IPS-18c (cell line): ENCODE measurements at regions not wholly inside any gene's neighbourhood (a gene's known extent, or its start where the extent isn't known, plus 50 kb on each side); places are given as distances from the start of the nearest gene placed in this dataset.
"Not testable (repeated sequence)": the region's sequence is repeated elsewhere in the genome, so short reads cannot be mapped to it uniquely, and the experiment has no call there.

Experiments
- H3K4me3 ChIP-seq: 2 replicates; pipeline ENCODE4 v1.7.0; 2013; ENCODE audit warnings: low read depth, mild to moderate bottlenecking, low read length, moderate library complexity; ENCODE audit not compliant: insufficient read depth
- H3K9me3 ChIP-seq: one replicate; pipeline ENCODE4 v1.6.1; 2013; ENCODE audit warnings: mild to moderate bottlenecking, low read length, moderate library complexity; ENCODE audit not compliant: control insufficient read depth, insufficient read depth

DNA sequence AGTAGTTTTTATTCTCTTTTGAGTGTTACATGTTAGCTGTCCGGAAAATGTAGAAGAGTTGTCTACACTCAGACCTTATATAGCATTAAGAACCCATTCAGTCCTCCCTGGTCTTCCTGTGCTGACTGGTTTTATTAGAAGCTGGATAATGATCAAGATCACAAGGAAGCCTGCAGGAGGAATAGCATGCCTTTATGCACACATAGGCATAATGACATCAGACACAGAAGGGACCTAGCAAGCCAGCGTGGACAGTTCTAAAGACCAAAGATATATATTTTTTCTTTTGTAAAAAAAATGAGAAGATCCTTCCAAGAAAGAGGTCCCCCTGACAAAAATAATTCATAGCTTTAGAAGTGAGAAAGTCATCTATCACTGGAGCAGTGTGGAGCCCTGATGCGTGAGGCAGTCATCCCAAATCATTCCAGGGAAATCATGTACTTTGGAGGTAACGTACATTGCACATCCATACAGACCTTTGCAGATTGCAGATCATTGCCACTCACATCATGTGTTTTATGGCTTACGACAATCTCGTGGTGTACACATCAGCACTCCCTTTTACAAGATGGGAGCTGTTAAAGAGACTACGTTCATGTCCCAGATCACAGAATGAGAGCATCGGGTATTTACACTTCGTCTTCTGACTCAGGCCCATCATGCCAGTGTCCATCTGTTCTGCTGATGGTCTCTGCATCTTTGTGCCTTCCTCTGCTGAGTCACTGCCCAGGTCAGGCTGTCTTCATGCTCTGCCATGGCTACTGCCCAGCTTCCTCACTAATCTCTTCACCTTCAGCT lies 334.0 kb downstream of the SOCS6 start:
- no peaks in the 10 kb centered on the region for H3K9me3 ChIP-seq
- no peak overlapping the region for H3K4me3 ChIP-seq

DNA sequence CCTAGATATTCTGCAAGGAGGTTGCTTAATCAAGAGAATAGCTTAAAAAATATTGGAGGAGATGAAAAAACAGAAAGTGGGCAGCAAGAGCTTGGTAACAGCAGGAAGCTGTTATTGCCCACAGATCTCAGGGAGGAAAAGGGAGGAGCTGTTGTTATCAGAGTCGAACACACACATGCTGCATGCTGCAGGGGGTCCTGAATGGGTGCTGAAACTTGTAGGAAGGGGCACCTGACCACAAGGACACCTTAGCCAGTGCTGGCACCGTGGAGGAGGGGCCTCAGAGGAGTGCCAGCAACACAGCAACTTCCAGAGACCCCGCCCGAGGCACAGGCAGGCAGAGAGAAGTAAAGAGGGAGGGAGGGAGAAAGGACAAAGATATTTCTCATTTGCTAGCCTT lies 332.9 kb downstream of the SOCS6 start:
- H3K9me3 ChIP-seq = no peaks in the 10 kb centered on the region
- no peak overlapping the region for H3K4me3 ChIP-seq

DNA sequence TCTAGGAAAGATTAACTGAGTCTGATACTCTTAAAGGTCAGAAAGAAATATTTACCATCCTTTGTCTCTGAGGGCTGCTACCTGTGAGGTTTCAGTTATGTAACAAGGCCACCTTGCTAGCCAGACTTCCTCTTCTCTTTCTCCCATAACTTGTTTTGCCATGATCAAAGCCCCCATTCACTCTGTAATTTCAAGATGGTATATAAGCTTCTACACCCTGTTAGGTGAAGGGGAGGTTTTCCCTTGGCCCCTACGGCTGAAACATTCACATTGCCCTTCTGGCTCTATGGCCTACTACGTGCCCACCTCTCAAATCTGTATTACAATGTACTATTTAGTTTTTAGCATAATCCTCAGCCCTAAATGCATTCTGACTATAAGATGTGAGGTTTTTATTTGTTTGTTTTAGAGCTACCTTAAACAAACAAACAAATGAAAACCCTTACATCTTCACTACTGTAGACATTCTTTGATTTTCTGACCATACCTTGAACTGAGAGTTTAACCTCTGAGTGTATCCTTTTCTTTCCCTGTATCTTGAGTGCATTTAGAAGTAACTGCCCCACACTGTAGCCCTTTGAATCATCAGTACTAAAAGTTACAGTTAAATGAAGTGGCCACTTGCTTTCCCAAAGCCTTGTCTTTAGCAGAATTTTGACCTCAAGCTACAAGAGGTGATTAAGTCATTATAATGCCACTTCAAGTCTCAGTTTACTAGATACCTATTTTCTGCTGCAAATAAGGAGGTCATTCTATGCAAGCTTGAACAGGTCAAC lies 332.2 kb downstream of the SOCS6 start:
- no peak overlapping the region for H3K4me3 ChIP-seq
- H3K9me3 ChIP-seq = no peaks in the 10 kb centered on the region

DNA sequence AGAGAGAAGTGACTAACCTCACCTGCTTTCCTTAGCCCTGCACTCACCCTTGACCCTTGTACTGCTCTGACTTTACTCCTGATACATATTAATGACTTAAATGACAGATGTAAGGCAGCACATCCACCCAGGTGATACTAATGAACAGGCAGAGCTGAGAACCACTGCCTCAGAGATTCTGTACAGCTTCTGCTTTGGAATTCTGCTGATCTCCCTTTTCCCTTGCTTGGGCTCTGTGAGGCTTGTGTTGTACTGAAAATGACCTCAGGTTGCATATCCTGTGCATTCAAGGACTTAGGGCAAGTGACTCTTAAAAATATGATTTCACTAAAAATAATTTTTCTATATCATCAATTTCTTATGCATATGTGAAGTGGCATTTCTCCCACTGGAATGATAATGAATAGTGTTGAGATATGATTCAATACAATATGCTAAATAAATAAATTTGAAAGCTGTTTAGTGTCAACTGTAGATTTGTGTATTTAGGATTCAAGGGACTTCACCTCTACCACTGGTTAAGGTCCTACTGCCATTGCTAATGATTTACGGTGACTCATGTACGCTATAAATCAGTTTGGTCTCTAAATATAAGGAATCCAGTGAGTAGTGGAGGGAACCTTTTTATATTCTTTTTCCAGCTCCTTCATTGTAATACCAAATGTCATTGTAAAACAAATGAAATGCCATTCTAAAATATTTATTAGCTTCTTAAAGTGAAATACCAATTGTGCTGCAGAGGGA lies 328.3 kb downstream of the SOCS6 start:
- no peaks in the 10 kb centered on the region for H3K9me3 ChIP-seq
- H3K4me3 ChIP-seq = no peak overlapping the region

DNA sequence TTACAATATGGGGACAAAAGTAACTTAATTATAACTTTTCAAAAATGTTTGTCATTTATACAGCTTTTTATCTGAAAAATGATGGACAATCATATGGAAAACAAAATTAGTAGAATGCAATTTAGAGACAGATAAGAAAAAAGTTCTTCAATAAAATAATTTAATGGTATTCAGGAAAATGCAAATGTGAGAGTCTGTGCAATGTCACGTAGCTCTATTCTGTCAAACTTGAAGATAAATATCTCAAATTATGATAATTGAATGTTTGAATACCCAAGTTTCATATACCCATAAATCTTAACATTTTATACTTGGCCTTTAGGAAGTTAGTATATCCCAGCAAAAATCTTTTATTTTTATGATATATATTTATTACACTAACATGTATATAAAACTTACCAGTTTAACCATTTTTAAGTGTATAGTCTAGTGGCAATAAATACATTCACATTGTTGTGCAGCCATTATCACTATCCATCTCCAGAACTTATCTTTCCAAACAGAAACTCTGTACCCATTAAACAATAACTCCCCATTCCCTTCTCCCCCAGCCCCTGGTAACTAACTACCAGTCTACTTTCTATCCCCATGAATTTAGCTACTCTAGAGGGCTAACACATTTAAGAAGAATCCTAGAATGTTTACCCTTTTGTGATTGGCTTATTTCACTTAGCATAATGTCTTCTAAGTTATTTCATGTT lies 311.5 kb downstream of the SOCS6 start:
- Histone ChIP-seq H3K4me3 (no peak overlapping the region), H3K9me3 (no peaks in the 10 kb centered on the region)

DNA sequence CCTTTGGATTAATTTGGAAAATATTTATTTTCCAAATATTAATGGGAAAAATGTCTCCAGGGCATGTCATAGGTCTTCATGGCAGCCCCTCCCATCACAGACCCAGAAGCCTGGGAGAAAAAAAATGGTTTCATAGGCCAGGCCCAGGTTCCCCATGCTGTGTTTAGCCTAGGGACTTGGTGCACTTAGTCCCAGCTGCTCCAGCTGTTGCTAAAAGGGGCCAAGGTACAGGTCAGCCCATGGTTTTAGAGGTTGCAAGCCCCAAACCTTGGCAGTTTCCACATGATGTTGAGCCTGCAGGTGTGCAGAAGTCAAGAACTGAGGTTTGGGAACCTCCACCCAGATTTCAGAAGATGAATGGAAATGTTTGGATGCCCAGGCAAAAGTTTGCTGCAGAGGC lies 309.6 kb downstream of the SOCS6 start:
- no peak overlapping the region for H3K4me3 ChIP-seq
- no peaks in the 10 kb centered on the region for H3K9me3 ChIP-seq

DNA sequence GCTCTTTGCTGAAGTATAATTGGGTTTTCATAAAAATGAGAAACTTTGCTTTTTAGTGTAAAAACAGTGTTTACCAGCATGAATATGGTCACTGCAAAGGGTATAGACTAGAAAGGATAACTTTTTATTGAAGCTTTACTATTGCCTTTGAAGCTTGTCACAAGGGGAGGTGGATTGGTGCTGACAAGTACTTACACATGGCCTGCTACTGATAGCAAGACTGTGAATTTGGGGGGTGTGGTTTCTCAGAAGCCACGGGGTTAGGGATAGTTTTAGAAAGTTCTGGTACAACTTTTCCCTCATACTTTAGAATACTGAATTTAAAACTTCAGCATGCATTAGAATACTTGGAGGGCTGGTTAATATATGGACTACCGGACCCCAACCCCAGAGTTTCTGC lies 294.1 kb downstream of the SOCS6 start:
- Histone ChIP-seq H3K4me3 (no peak overlapping the region), H3K9me3 (no peaks in the 10 kb centered on the region)

DNA sequence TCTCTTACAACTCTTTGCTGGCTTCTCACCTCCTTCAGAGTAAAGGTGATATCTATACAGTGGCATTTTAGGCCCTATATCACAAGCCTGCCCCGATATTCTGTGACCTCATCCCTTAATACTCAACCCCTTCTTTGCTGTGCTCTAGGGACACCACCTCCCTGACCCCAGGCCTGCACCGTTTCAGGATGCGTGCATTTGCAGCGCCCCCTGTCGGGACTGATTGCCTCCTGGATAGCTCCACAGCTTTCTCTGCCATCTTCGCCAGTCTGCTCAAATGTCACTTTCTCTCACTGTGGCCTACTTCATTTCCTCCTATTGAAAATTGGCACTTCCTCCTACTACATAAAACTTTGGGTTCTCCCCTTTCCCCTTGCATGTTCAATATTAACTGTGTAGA lies 289.6 kb downstream of the SOCS6 start:
- no peak overlapping the region for H3K4me3 ChIP-seq
- H3K9me3 ChIP-seq = no peaks in the 10 kb centered on the region

DNA sequence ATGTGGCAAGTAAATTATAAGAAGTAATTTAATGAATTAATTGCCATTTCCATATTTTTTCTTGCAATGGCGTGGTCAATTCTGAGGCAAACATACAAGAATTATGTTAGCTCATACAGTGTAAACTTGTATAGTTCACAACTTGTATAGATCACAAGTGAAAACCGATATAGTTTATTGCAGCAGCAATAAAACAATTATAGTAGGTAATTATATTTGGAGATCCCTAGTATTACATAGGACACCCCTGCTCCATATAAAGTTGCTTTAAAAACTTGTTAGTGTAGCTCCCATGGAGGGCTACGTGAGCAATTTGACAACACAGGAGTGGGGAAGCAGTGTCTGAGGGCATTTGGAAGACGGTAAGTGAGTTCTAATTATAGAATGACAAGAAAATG lies 288.2 kb downstream of the SOCS6 start:
- H3K4me3 ChIP-seq = no peak overlapping the region
- H3K9me3 ChIP-seq = no peaks in the 10 kb centered on the region

DNA sequence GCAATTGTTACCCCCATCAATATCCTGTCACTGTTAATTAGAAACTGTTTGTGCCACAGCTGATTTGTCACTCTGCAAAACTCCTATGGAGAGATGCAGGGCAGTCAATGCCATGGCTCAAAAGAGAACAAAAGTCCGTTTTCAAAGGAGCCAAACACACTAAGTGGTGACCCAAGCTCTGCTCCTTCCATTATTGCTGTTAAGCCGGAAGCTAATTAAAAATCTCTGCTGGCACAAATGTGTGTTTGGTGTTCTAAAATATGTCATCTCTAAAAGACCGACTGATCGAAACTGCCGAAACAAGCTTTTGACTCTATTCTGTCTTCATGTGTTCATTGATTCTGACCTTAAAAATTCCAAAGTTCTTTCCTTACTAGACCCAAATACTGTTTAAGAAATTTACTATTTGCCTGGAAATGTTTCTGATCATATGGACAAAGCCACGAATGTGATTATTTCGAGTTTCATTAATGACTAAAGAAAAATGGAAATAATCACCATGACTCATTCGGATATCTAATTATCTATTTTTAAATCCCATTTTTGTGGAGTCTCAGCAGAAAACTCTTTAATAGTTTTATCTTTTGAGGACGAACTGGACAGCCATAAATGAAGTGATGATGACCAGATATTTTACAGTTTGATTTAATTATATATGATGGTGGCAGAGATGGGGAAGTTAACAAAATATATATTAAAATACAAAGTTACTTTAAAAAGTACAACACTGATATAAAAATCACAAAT lies 287.6 kb downstream of the SOCS6 start:
- Histone ChIP-seq H3K9me3 (no peaks in the 10 kb centered on the region), H3K4me3 (no peak overlapping the region)

DNA sequence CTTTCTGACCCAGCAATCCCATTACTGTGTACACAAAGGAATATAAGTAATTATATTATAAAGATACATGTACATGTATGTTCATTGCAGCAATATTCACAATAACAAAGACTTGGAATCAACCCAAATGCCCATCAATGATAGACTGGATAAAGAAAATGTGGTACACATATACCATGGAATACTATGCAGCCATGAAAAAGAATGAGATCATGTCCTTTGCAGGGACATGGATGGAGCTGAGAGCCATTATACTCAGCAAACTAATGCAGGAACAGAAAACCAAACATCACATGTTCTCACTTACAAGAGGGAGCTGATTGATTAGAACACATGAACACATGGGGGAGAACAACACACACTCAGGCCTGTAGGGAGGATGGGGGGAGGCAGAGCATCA lies 286.1 kb downstream of the SOCS6 start:
- H3K9me3 ChIP-seq, H3K4me3 ChIP-seq: not testable (repeated sequence)

DNA sequence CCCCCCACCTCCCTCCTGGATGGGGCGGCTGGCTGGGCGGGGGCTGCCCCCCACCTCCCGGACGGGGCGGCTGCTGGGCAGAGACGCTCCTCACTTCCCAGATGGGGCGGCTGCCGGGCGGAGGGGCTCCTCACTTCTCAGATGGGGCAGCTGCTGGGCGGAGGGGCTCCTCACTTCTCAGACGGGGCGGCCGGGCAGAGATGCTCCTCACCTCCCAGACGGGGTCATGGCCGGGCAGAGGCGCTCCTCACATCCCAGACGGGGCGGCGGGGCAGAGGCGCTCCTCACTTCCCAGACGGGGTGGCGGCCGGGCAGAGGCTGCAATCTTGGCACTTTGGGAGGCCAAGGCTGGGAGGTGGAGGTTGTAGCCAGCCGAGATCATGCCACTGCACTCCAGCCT lies 280.8 kb downstream of the SOCS6 start:
- H3K9me3 ChIP-seq, H3K4me3 ChIP-seq: not testable (repeated sequence)

DNA sequence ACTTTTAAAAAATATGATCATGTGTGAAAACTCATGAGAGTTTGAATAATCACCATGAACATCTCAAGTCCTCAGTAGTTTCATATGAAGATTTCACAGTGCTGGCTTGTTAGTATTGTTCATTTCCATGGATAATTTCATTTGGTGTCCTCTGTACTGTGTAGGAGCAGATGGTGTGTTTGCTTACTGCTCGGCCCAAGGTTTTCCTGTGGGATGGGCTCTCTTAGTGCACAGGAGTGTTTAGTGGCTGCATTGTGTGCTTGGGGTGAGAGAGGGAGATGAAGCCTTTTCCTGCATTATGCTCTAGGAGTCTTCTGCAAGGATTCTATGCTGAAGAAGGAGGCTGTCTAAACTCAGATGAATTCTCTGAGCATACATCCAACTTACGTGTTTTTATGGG lies 270.6 kb downstream of the SOCS6 start:
- Histone ChIP-seq H3K4me3 (no peak overlapping the region), H3K9me3 (no peaks in the 10 kb centered on the region)

DNA sequence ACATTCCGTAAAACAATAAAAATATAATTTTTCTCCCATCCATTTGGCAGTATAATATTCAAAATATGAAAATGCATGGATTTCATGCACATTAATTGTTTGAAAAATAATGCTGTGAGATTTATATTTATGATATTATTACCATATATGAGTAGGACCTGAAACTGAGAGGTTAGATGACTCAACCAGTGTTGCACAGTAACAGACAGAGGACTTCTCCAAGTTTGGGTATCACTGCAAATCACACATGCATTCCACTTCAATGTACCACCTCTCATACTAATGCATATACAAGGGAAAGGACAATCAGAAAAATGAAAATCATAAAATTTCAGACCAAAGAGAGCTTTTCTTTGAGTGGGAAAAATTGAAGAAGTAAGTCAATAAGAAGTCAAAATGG lies 269.5 kb downstream of the SOCS6 start:
- Histone ChIP-seq H3K9me3 (no peaks in the 10 kb centered on the region), H3K4me3 (no peak overlapping the region)

DNA sequence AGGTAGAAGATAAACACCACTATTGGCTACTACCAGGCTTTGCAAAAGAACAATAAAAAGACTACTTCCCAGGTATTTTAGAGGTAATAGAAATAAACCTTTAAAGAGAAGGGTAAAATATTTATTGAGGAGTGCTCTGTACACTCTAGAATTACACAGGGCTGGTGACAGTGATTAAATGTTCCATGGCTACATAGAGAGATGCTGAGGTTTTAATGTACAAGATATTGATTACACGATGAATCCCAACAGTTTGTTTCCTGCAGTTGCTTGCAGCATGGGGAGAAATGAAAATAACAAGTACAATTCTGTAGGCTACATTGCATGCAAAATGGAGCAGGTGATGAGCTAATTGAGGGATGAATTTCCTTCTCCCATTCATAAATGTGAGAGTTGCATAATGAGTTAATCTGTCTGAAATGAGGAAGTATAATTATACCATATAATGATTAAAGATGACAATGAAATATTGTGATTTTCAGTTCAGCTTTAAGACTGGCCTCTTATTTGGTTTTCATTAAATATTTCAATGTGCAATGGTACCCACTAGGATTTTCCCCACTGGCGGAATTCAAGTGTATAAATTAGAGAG lies 266.1 kb downstream of the SOCS6 start:
- Histone ChIP-seq H3K9me3 (no peaks in the 10 kb centered on the region), H3K4me3 (no peak overlapping the region)

DNA sequence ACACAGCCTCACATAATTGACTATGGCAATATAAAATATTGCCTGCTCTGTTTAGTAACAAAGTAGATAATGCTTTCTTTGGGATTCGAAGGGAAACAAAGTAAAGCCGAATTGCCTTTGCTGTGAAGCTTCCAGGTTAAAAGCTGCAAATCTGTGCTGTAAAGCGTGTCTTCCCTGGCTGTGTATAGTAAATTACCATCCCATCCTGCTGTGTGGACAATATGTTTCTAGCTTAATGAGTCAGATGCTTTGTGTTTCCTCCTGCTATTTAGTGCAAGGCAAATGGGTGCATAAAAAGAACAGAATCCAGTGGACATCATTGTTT lies 265.1 kb downstream of the SOCS6 start:
- Histone ChIP-seq H3K4me3 (no peak overlapping the region), H3K9me3 (no peaks in the 10 kb centered on the region)
